ENCODE measurements at regions not wholly inside any gene's neighbourhood (a gene's known extent, or its start where the extent isn't known, plus 50 kb on each side); places are given as distances from the start of the nearest gene placed in this dataset.

- no peak for TF ChIP-seq POLR2A (IDR thresholded peaks at IDR 0.05)
- TF ChIP-seq, protein P1, sequence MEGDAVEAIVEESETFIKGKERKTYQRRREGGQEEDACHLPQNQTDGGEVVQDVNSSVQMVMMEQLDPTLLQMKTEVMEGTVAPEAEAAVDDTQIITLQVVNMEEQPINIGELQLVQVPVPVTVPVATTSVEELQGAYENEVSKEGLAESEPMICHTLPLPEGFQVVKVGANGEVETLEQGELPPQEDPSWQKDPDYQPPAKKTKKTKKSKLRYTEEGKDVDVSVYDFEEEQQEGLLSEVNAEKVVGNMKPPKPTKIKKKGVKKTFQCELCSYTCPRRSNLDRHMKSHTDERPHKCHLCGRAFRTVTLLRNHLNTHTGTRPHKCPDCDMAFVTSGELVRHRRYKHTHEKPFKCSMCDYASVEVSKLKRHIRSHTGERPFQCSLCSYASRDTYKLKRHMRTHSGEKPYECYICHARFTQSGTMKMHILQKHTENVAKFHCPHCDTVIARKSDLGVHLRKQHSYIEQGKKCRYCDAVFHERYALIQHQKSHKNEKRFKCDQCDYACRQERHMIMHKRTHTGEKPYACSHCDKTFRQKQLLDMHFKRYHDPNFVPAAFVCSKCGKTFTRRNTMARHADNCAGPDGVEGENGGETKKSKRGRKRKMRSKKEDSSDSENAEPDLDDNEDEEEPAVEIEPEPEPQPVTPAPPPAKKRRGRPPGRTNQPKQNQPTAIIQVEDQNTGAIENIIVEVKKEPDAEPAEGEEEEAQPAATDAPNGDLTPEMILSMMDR (IDR thresholded peaks at IDR 0.05), result no peak
These were observed 317.2 kb downstream of the RWDD3 start for GRCh38 chr1:95551201-95551600.
